ENCODE measurements at regions not wholly inside any gene's neighbourhood (a gene's known extent, or its start where the extent isn't known, plus 50 kb on each side); places are given as distances from the start of the nearest gene placed in this dataset.

DNA sequence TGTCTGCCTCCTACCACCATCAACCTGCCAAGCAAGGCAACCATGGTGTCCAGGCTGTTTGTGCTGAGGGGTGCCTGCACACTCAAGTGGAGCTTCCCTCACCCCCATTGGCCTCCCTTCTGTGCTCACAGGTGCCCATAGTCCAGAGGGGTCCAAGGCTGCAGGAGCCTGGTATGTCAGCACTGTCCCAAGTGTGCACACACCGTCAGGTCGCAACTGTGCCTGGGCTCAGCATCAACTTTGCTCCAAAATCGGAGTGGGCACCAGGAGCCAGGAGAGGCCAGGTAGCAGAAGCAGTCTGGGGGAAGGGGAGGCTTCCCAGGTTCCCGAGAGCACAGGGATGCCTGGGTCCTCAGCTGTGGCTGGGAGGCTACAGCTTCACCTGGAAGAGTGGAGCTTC, 1528.2 kb upstream of the SLC39A10 start:
- 83 to 97% methylated on average over 4 of the region's 4 CpGs for WGBS, 2 donors
- no peak for DNase-seq (ENCODE audit: low spot score in 2 of 2)
- no peak overlapping the region for H3K4me3 ChIP-seq (ENCODE audit: low read depth, poor library complexity, severe bottlenecking)
- TF ChIP-seq POLR2A (IDR thresholded peaks at IDR 0.05), result no peak
- TF ChIP-seq, protein P1, sequence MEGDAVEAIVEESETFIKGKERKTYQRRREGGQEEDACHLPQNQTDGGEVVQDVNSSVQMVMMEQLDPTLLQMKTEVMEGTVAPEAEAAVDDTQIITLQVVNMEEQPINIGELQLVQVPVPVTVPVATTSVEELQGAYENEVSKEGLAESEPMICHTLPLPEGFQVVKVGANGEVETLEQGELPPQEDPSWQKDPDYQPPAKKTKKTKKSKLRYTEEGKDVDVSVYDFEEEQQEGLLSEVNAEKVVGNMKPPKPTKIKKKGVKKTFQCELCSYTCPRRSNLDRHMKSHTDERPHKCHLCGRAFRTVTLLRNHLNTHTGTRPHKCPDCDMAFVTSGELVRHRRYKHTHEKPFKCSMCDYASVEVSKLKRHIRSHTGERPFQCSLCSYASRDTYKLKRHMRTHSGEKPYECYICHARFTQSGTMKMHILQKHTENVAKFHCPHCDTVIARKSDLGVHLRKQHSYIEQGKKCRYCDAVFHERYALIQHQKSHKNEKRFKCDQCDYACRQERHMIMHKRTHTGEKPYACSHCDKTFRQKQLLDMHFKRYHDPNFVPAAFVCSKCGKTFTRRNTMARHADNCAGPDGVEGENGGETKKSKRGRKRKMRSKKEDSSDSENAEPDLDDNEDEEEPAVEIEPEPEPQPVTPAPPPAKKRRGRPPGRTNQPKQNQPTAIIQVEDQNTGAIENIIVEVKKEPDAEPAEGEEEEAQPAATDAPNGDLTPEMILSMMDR (IDR thresholded peaks at IDR 0.05), result no peak
- intact Hi-C loops (cut with DNase I; ENCODE audit: low total_unique reads), result no loop called here

DNA sequence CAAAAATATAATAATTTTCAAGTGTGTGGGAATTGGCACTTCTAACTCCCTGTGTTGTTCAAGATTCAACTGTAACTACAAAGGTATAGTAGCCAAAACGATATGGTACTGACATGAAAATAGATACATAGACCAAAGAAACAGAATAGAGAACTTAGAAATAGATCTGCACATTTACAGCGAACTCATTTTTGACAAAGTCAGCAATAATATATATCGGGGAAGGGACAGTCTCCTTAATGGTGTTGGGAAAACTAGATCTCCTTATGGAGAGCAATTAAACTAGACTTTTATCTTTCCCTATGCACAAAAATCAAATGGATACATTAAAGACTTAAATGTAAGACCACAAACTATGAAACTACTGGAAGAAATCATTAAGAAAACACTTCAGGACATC, 1530.6 kb upstream of the SLC39A10 start:
- DNase-seq (ENCODE audit: low spot score in 2 of 2), result no peak
- intact Hi-C loops (cut with DNase I; ENCODE audit: low total_unique reads), result no loop called here
- no peak for TF ChIP-seq POLR2A (IDR thresholded peaks at IDR 0.05)
- WGBS, 2 donors, result 81 to 83% methylated on average over 3 of the region's 3 CpGs
- no peak overlapping the region for H3K4me3 ChIP-seq (ENCODE audit: low read depth, poor library complexity, severe bottlenecking)

DNA sequence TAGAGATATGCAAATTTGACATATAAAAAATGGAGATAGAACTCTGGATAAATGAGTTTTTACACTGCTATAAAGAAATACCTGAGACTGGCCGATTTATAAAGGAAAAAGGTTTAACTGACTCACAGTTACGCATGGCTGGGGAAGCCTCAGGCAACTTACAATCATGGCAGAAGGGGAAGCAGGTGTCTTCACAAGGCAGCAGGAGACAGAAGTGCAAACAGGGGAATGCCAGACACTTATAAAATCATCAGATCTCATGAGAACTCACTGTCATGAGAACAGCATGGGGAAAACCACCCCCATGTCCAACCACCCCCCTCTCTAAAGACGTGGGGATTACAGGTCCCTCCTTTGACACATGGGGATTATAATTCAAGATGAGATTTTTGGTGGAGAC, 1540.2 kb upstream of the SLC39A10 start:
- no peak overlapping the region for H3K4me3 ChIP-seq (ENCODE audit: low read depth, poor library complexity, severe bottlenecking)
- WGBS, 2 donors, result 53 to 54% methylated on average over 3 of the region's 3 CpGs
- no peak for TF ChIP-seq POLR2A (IDR thresholded peaks at IDR 0.05)
- TF ChIP-seq, protein P1 (IDR thresholded peaks at IDR 0.05), result no peak
- intact Hi-C loops (cut with DNase I; ENCODE audit: low total_unique reads), result no loop called here
- no peak for DNase-seq (ENCODE audit: low spot score in 2 of 2)

DNA sequence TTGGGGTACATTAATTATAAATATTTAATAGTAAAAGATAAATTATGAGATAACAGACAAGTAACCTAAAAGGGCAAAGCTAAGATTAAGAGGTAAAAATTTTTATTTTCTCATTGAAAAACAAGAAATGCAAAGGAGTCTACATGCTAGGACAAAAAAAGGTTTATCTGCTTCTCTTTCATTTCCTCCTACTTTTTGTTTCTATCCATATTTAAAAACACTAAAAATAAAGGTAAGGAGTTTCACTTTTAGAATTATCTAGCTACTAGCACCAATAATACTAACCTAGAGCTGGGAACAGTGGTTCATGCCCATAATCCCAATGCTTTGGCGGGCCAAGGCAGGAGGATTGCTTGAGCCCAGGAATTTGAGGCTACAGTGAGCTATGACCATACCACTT, 1551.7 kb upstream of the SLC39A10 start:
- 98 to 100% methylated on average over 1 of the region's 1 CpG for WGBS, 2 donors
- no peak overlapping the region for H3K4me3 ChIP-seq (ENCODE audit: low read depth, poor library complexity, severe bottlenecking)
- no peak for TF ChIP-seq POLR2A (IDR thresholded peaks at IDR 0.05)
- TF ChIP-seq, protein P1 (IDR thresholded peaks at IDR 0.05), result no peak
- DNase-seq (ENCODE audit: low spot score in 2 of 2), result no peak
- intact Hi-C loops (cut with DNase I; ENCODE audit: low total_unique reads), result no loop called here

DNA sequence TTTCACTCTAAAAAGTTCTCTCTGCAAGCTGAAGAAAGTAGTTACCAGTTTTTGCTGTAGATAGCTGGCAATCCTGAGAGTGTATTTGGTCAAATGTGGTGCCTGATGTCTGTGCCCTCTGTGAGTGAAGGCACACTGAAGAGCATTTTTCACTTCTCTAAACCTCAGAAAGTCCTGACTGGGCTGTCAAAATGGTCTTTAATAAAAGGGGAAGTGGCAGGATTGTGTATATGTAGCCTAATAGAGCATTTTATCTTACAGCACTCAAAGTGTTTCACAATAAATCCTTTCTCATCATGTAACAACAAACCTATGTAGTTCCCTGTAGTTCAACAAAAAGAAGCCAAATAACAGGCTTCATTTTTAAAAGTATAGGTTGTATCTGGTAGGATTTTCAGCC, 1552.3 kb upstream of the SLC39A10 start:
- intact Hi-C loops (cut with DNase I; ENCODE audit: low total_unique reads), result no loop called here
- no peak overlapping the region for H3K4me3 ChIP-seq (ENCODE audit: low read depth, poor library complexity, severe bottlenecking)
- TF ChIP-seq, protein P1 (IDR thresholded peaks at IDR 0.05), result no peak
- TF ChIP-seq POLR2A (IDR thresholded peaks at IDR 0.05), result no peak
- no peak for DNase-seq (ENCODE audit: low spot score in 2 of 2)

DNA sequence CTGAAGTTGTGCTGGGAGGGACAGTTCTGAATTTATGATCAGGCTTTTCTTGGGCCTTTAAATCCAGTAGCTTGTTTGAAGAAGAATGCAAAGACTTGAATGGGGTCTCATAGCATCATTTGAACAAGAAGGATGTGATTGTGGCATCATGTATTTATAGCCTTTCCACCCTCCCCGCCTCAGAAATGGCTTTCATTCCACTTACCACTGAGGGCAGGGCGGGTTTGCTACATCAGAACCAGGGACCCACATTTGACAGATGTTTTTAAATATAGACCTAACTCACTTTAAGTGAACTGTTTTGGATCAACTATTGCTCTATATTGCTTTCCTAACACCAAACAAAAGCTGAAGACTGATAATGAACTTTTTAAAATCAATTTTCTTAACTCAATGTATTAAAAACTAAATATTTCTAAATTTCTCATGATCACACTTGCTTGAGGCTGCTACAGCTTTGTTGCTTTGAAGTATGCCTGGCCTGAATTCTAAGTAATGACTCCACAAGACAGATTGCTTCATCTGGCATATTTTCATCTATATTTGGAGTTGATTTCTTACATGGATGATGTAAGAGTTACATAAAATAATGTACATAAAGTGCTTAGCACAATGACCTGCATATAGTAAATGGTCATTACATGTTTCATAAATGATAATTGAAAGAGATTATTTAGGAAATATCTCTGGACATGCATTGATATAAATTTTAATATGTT, 1552.9 kb upstream of the SLC39A10 start:
- 64 to 73% methylated on average over 2 of the region's 2 CpGs for WGBS, 2 donors
- H3K4me3 ChIP-seq (ENCODE audit: low read depth, poor library complexity, severe bottlenecking), result no peak overlapping the region
- DNase-seq (ENCODE audit: low spot score in 2 of 2), result no peak
- no peak for TF ChIP-seq POLR2A (IDR thresholded peaks at IDR 0.05)
- TF ChIP-seq, protein P1 (IDR thresholded peaks at IDR 0.05), result no peak
- intact Hi-C loops (cut with DNase I; ENCODE audit: low total_unique reads), result no loop called here

Data from lower leg skin (tissue), 4 donors.